ENCODE measurements at regions not wholly inside any gene's neighbourhood (a gene's known extent, or its start where the extent isn't known, plus 50 kb on each side); places are given as distances from the start of the nearest gene placed in this dataset.

DNA sequence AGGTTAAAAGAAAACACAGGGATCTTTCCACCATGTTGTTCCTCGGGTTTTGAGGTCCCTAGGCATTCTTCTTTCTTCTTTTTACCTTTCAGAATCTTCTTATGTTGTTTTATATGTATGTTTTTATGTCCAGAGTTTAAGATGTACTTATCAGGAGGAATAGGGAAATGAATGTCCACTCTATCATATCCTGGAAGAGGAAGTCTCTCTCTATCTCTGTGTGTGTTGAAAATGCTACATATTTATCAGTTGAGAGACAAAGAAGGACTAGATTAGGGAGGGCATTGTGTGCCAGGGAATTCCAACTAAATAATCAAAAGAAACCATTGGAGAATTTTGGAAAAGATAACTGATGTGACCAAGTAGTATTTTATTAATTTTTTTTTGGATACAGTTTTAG lies 200.5 kb upstream of the POT1 start:
- Histone ChIP-seq H2AFZ (no peak overlapping the region), H3K36me3 (ENCODE audit: insufficient read depth) (no peaks in the 10 kb centered on the region), H3K4me2 (no peak overlapping the region), H3K27ac (ENCODE audit: low read depth) (no peak overlapping the region), H3K27me3 (ENCODE audit: insufficient read depth) (no peaks in the 10 kb centered on the region), H3K4me1 (ENCODE audit: insufficient read depth) (no peaks in the 10 kb centered on the region), H3K79me2 (replicated peaks; ENCODE audit: insufficient read depth) (no peaks in the 10 kb centered on the region), H3K9me2 (ENCODE audit: insufficient read depth) (peaks cover 18% of the 10 kb centered on the region), H3F3A (replicated peaks; ENCODE audit: low read depth) (no peaks in the 10 kb centered on the region), H4K20me1 (replicated peaks; ENCODE audit: insufficient read depth) (no peaks in the 10 kb centered on the region), H3K4me3 (no peak overlapping the region)
- Mint-ChIP-seq H3K27me3 (ENCODE audit: insufficient read depth, low read depth, poor library complexity) (no peaks in the 10 kb centered on the region), H3K4me3 (no peak overlapping the region), H3K9me3 (no peaks in the 10 kb centered on the region), H3K36me3 (ENCODE audit: low read depth) (no peaks in the 10 kb centered on the region), H3K4me1 (peaks cover 6% of the 10 kb centered on the region), H3K27ac (no peak overlapping the region)
- no peak for TF ChIP-seq POLR2AphosphoS5 (IDR thresholded peaks at IDR 0.05; ENCODE audit: low read depth)
- TF ChIP-seq JUNB (IDR thresholded peaks at IDR 0.05; ENCODE audit: unreplicated experiment), result no peak
- TF ChIP-seq, protein P1, sequence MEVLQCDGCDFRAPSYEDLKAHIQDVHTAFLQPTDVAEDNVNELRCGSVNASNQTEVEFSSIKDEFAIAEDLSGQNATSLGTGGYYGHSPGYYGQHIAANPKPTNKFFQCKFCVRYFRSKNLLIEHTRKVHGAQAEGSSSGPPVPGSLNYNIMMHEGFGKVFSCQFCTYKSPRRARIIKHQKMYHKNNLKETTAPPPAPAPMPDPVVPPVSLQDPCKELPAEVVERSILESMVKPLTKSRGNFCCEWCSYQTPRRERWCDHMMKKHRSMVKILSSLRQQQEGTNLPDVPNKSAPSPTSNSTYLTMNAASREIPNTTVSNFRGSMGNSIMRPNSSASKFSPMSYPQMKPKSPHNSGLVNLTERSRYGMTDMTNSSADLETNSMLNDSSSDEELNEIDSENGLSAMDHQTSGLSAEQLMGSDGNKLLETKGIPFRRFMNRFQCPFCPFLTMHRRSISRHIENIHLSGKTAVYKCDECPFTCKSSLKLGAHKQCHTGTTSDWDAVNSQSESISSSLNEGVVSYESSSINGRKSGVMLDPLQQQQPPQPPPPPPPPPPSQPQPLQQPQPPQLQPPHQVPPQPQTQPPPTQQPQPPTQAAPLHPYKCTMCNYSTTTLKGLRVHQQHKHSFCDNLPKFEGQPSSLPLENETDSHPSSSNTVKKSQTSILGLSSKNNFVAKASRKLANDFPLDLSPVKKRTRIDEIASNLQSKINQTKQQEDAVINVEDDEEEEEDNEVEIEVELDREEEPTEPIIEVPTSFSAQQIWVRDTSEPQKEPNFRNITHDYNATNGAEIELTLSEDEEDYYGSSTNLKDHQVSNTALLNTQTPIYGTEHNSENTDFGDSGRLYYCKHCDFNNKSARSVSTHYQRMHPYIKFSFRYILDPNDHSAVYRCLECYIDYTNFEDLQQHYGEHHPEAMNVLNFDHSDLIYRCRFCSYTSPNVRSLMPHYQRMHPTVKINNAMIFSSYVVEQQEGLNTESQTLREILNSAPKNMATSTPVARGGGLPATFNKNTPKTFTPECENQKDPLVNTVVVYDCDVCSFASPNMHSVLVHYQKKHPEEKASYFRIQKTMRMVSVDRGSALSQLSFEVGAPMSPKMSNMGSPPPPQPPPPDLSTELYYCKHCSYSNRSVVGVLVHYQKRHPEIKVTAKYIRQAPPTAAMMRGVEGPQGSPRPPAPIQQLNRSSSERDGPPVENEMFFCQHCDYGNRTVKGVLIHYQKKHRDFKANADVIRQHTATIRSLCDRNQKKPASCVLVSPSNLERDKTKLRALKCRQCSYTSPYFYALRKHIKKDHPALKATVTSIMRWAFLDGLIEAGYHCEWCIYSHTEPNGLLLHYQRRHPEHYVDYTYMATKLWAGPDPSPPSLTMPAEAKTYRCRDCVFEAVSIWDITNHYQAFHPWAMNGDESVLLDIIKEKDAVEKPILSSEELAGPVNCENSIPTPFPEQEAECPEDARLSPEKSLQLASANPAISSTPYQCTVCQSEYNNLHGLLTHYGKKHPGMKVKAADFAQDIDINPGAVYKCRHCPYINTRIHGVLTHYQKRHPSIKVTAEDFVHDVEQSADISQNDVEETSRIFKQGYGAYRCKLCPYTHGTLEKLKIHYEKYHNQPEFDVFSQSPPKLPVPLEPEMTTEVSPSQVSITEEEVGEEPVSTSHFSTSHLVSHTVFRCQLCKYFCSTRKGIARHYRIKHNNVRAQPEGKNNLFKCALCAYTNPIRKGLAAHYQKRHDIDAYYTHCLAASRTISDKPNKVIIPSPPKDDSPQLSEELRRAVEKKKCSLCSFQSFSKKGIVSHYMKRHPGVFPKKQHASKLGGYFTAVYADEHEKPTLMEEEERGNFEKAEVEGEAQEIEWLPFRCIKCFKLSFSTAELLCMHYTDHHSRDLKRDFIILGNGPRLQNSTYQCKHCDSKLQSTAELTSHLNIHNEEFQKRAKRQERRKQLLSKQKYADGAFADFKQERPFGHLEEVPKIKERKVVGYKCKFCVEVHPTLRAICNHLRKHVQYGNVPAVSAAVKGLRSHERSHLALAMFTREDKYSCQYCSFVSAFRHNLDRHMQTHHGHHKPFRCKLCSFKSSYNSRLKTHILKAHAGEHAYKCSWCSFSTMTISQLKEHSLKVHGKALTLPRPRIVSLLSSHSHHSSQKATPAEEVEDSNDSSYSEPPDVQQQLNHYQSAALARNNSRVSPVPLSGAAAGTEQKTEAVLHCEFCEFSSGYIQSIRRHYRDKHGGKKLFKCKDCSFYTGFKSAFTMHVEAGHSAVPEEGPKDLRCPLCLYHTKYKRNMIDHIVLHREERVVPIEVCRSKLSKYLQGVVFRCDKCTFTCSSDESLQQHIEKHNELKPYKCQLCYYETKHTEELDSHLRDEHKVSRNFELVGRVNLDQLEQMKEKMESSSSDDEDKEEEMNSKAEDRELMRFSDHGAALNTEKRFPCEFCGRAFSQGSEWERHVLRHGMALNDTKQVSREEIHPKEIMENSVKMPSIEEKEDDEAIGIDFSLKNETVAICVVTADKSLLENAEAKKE (CRISPR knock-in tag; IDR thresholded peaks at IDR 0.05), result no peak
- TF ChIP-seq CREB1 (CRISPR knock-in tag; IDR thresholded peaks at IDR 0.05; ENCODE audit: low read depth), result no peak
- TF ChIP-seq EZH2phosphoT487 (IDR thresholded peaks at IDR 0.05; ENCODE audit: unreplicated experiment), result no peak
- no peak for TF ChIP-seq STAT1 (IDR thresholded peaks at IDR 0.05; ENCODE audit: unreplicated experiment)
- no peak for TF ChIP-seq ZNF114 (CRISPR knock-in tag; IDR thresholded peaks at IDR 0.05)
- TF ChIP-seq, protein P2, sequence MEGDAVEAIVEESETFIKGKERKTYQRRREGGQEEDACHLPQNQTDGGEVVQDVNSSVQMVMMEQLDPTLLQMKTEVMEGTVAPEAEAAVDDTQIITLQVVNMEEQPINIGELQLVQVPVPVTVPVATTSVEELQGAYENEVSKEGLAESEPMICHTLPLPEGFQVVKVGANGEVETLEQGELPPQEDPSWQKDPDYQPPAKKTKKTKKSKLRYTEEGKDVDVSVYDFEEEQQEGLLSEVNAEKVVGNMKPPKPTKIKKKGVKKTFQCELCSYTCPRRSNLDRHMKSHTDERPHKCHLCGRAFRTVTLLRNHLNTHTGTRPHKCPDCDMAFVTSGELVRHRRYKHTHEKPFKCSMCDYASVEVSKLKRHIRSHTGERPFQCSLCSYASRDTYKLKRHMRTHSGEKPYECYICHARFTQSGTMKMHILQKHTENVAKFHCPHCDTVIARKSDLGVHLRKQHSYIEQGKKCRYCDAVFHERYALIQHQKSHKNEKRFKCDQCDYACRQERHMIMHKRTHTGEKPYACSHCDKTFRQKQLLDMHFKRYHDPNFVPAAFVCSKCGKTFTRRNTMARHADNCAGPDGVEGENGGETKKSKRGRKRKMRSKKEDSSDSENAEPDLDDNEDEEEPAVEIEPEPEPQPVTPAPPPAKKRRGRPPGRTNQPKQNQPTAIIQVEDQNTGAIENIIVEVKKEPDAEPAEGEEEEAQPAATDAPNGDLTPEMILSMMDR (conservative IDR thresholded peaks at IDR 0.05; ENCODE audit: low read depth in 2 of 2), result no peak
- no peak for TF ChIP-seq ZNF331 (CRISPR knock-in tag; IDR thresholded peaks at IDR 0.05; ENCODE audit: low read depth)
- TF ChIP-seq, protein P3, sequence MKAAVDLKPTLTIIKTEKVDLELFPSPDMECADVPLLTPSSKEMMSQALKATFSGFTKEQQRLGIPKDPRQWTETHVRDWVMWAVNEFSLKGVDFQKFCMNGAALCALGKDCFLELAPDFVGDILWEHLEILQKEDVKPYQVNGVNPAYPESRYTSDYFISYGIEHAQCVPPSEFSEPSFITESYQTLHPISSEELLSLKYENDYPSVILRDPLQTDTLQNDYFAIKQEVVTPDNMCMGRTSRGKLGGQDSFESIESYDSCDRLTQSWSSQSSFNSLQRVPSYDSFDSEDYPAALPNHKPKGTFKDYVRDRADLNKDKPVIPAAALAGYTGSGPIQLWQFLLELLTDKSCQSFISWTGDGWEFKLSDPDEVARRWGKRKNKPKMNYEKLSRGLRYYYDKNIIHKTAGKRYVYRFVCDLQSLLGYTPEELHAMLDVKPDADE (IDR thresholded peaks at IDR 0.05), result no peak
- TF ChIP-seq NANOG (IDR thresholded peaks at IDR 0.05; ENCODE audit: borderline replicate concordance), result no peak
- TF ChIP-seq EZH2 (IDR thresholded peaks at IDR 0.05; ENCODE audit: low read depth, unreplicated experiment), result no peak
- no peak for ATAC-seq
- DNase-seq (ENCODE audit: low spot score), result no peak

Measured in GM23338 (cell line).